GM12872 (cell line): ENCODE measurements at regions not wholly inside any gene's neighbourhood (a gene's known extent, or its start where the extent isn't known, plus 50 kb on each side); places are given as distances from the start of the nearest gene placed in this dataset.

ENCODE experiments used
- TF ChIP-seq, protein P1 (sequence below): IDR thresholded peaks from 3 replicates; pipeline ENCODE4 v1.5.1; 2011; ENCODE audit warnings: low read depth, mild to moderate bottlenecking, low read length, moderate library complexity; ENCODE audit not compliant: insufficient read depth

- TF ChIP-seq, protein P1, sequence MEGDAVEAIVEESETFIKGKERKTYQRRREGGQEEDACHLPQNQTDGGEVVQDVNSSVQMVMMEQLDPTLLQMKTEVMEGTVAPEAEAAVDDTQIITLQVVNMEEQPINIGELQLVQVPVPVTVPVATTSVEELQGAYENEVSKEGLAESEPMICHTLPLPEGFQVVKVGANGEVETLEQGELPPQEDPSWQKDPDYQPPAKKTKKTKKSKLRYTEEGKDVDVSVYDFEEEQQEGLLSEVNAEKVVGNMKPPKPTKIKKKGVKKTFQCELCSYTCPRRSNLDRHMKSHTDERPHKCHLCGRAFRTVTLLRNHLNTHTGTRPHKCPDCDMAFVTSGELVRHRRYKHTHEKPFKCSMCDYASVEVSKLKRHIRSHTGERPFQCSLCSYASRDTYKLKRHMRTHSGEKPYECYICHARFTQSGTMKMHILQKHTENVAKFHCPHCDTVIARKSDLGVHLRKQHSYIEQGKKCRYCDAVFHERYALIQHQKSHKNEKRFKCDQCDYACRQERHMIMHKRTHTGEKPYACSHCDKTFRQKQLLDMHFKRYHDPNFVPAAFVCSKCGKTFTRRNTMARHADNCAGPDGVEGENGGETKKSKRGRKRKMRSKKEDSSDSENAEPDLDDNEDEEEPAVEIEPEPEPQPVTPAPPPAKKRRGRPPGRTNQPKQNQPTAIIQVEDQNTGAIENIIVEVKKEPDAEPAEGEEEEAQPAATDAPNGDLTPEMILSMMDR, result no peak
Observed at GRCh38 chr2:15038366-15039364, 406.1 kb downstream of the LRATD1 start.

DNA sequence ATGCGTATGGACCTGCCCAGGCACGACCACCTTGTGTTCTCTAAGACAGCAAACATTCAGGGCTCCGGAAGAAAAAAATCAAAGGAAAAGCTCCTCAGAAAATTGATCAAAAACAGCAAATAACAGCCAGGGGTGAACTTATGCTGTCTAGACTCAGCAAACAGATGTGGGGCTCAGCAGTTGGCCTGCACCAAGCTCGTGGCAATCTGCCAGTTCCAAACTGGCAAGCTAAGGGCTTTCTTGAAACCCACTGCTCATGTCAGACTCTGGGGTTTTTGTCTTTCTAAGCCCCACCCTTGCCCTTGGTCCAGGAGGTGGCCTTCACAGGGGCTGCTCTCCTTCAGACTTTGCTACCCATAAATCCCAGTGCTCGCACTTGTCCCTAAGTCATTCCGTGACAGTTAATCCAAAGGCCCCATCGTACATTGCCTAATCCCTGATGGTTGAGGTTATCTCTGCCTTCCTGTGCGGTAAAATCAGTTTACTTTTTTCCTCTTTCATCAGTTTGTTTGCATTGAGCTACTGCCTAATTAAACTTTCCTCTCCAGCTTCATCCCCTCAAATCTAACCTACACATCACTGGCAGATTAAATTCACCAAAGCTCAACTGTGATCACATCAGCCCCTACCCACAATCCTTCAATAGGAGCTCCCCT lies 408.0 kb downstream of the LRATD1 start:
- TF ChIP-seq, protein P1, result no peak

GRCh38 chr2:15041429-15041837 lies 408.9 kb downstream of the LRATD1 start:
- TF ChIP-seq, protein P1, result no peak

DNA sequence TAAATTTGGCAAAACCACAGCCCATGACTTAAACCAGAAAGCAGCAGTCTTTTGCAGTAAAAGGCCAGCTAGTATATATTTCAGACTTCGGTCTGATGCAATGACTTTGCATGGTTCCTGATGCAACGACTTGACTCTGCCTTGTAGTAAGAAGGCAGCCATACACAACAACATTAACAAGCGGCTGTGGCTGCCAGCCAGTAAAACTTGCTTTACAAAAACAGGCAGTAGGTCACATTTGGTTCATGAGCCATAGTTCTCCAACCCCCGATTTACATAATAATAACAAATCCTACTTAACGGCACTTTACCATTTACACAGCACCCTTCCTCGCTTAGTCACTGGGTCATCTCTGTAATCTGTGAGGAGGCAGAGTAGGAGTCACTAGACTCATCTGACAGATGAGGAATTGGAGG lies 410.3 kb downstream of the LRATD1 start:
- TF ChIP-seq, protein P1, result no peak

DNA sequence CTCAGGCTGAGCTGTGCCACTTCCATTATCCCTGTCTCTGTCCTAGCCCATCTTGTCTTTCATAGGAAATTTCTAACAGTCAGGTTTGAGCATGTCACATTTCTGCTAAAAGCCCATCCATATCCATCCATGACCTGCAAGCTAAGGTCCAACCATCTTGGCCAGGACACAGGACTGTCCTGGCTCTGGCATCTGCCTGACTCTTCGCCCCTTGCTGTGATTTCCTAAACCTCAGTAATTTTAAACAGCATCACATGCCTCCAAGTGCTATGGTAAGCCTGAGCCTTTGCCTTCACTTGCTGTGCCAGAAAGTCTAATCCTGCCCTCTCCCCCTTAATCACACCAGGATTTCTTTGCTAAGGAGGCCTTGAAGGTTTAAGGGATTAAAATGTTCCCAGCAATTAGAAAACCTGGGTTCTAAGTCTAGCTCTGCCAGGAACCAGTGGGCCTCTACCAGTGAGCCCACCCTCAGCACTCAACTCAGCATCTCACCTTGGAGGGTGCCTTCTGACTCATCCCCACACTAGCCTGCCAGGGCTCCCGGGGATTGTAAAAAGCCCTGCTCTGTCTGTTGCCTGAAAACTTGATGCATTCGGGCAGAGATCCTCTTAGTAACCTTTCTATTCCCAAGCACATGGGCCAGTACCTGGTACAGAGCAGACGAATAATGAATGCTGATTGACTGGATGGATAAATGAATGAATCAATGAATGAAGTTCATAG lies 411.0 kb downstream of the LRATD1 start:
- TF ChIP-seq, protein P1, result no peak

- TF ChIP-seq, protein P1, result no peak
Observed at GRCh38 chr2:15045054-15045453, 412.5 kb downstream of the LRATD1 start.

DNA sequence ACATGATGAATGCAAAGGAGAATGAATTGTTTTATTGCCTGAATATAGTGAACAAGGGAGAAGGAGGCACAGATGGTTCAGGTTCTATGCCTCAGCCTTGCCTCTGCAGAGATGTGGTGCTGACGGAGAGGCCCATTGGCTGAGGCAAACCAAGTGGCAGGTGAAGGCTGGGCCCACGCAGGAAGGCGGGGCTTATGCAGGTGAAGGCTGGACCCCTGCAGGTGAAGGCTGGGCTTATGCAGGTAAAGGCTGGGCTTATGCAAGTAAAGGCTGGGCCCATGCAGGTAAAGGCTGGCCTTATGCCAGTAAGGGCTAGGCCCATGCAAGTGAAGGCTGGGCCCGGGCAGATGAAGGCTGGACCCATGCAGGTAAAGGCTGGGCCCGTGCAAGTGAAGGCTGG lies 414.7 kb downstream of the LRATD1 start:
- TF ChIP-seq, protein P1, result no peak
